Fibroblast of skin of right biceps (primary cell): ENCODE measurements at regions not wholly inside any gene's neighbourhood (a gene's known extent, or its start where the extent isn't known, plus 50 kb on each side); places are given as distances from the start of the nearest gene placed in this dataset.
"Not testable (repeated sequence)": the region's sequence is repeated elsewhere in the genome, so short reads cannot be mapped to it uniquely, and the experiment has no call there.

Source experiments
- DNase-seq: peaks from one replicate; pipeline ENCODE4 v3.0.0-alpha.2; 2013

DNA sequence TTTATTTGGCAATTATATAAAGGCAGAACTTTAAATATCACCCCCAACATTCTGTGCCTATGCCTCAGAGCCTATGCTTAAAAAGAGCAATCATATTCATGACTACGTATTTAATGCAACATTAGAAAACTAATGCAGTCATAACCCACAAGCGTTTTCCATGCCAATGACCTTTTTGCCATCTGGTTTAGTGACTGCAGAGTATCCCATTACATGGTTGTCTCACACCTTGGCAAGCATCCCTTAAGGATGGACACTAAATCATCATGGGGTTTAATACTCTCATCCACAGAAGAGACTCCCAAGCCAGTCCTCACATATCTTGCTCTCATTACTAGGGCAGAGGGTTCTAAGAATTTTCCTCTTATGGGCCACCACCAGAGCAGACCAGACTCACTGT lies 188.2 kb upstream of the PLGLB2 start:
- not testable (repeated sequence) for DNase-seq

DNA sequence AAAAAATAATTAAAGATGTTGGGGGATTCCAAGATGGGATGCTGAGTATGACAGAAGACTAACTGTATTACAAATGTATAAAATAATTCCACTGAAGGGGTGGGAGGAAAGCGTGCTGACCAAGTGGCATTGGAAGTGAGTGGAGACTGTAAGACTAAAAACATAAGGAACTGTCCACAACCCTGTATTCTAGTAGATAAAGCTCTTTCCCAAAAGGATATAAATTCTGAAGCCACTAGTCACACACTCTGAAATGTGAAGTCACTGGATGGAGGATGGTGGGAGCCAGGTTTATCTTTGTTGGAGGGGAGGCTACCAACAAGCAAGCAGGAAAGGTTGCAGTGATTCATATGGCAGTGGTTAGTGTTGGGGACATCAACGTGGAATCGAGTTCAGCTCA lies 182.8 kb upstream of the PLGLB2 start:
- DNase-seq = peak; percentile 52

DNA sequence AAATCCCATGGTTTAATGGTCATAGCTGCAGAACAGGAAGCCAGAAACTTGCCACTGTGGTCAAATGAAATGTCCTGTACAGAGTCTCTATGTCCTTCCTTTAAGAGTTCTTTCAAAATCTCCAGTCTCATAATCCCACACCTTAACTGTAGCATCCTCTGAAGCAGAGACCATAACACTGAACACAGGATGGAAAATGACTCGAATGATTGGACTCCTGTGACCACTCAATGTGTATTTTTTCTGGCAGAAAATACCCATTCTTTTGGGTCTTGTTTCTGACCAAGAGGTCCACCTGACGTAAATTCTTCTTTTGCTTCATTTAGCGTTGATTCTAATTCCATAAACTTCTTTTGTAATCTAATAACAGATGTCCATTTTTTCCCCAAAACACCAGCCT lies 181.4 kb upstream of the PLGLB2 start:
- DNase-seq = peak; percentile 38

DNA sequence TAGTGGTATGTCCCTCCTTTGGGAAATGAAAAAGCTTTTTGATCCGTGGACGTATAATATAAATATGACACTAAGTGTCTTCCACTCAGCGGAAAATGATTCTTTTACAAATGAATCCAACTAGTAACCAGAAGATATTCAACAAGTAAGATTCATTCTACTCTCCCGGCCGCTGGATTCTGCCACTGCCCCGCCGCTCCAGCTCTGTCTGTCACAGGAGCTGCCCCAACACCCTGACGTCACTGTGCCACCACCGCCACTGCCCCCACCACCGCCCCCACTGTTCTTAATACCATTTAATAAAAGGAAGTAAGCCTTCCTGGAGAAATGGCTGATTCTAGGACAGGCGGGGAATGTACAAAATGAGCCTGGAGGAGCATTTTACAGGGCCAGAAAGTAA lies 180.8 kb upstream of the PLGLB2 start:
- DNase-seq = not testable (repeated sequence)

DNA sequence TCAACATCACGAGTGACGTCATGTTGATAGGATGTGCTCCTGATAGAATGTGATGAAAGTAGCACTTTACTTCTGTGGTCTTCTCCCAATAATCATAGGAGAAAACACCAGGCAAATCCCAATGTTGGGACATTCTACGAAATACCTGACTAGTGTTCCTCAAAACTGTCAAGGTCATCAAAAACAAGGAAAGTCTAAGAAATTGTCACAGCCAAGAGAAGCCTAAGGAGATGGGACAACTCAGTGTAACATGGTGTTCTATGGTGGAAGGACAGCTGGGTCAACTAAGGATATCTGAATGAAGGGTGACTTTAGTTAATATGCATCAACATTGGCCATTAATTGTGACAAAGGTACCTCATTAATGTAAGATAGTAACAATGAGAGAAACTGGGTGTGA lies 180.0 kb upstream of the PLGLB2 start:
- DNase-seq = not testable (repeated sequence)

DNA sequence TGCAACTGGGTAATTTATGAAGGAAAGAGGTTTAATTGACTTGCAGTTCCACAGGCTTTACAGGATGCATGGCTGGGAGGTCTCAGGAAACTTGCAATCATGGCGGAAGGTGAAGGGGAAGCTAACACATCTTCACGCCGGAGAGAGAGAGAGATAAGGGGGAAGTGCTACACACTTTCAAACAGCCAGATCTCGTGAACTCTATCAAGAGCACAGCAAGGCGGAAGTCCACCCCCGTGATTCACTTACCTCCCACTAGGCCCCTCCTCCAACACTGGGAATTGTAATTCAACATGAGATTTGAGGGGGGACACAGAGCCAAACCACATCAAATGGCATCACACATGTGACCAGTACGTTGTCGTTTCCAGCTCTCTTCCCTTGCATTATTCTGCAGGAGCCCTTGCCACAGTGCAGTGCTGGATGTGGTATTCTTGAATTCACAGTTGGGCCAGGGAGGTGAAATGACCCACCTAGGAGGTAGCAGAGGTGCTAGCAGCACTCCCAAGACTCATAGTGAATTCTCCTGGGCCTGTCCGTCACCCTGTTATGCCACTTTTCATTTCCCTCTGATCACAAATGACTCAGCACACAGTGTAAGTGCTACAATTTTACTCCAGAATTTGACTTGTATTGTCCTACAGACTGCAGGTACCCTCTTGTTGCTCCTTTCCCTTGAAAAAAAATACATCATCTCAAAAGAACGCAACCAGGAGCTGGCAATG lies 179.2 kb upstream of the PLGLB2 start:
- not testable (repeated sequence) for DNase-seq

DNA sequence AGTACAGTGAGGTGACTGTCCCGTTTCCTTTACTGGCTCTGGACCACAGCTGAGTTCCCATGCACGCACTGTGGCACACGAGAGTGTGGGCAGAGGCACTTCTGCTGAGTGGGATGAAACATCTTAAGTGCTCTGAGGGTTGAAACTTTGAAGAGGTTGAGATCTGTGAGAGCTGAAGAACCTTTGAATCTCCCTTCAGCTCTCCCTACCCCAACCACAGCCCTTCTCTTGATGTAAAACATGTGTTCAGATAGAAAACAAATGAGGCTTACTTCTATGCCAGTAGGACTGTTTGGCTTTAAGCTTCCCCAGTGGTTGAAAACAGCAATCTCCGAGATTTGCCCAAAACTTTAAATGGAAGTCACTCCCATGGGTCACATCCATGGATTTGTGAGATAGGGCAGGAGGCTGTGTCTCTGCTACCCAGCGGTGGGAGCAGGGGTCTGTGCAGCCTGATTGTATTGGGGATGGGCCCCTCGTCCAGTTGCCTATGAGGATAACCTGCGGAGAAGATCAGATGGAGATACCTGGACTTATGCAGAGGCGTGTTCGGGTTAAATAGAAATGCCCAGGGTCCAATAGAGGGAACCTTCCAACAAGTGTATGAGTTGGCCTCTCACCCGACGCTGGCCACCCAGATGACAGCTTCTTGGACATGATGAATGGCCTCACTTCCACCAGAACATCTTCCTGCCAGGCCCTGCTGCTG lies 178.0 kb upstream of the PLGLB2 start:
- DNase-seq = not testable (repeated sequence)

DNA sequence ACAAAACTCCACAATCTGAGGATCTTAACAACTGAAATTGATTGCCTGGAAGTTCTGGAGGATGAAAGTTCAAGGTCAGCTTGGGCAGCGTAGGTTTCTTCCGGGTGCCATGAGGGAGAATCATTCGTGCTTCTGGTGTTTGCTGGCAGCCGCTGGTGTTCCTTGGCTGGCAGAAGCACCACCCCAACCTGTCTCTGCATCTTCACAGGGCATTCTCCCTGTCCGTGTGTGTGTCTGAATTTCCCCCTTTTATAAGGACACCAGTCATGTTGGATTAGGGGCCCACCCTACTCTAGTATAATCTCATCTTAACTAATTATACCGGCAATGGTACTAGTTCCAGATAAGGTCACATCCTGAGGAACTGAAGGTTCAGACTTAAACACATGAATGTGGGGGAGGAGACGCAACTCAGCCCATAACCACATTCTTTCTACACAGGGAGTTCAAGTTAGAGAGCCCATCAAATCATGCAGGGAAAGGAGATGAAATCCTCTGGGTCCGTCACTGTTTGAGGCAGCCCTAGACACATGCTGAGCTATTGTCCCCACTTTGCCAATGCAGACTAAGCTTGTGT lies 175.9 kb upstream of the PLGLB2 start:
- not testable (repeated sequence) for DNase-seq

DNA sequence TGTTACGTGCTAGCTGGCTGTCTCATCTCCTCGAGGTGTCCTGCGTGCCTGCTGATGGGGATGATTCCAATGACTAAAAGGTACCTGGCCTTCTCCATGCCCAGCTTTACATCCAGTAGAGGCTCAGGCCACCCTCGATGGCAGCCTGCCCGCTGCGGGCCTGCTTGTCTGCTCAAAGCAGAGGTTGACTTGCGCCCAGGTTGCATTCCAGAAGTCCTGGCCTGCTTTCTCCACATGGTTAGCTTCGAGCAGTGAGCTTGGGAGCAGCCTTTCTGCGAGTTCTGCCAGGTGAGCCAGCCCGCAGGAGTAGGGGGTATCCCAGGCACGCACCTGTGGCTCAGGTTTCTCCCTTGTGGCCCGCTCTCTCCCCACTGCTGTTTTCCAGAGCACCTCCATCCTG lies 175.0 kb upstream of the PLGLB2 start:
- not testable (repeated sequence) for DNase-seq

DNA sequence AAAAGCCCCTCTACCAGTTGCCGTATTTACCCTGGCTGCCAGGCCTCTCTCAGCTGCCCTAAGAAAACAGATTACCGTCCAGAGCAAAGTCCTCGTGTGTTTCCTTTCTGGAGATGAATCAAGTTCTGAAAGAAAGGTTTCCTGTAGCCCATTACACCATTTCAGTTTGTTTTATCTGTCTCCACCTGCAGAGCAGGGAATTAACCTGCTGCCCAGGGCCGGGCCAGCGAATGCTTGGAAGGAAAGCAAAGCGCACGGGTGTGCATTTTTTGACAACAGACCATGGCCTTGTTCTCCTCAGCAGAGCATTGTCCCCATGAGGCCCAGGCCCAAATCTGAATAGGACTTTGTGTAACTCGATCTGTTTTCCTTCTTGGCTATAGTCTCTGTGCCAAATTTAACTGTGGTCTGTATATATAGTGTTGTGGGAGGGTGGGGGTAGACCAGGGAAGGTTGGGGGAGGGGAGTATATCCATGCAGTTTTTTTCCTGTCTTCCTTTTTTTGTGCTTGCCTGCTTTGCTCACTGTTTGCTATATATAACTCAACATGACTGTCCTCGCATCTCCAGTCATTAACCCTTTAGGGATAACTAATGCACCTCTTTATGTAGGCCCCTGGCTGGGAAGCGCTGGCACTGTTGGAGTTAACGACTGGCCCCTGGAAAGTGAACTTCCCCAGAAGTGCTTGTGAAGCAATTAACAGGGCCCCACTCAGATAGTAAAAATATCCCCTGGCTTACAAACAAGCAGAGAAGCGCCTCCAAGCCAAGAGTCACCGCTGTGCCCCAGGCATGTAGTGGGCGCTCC lies 174.3 kb upstream of the PLGLB2 start:
- DNase-seq = not testable (repeated sequence)

DNA sequence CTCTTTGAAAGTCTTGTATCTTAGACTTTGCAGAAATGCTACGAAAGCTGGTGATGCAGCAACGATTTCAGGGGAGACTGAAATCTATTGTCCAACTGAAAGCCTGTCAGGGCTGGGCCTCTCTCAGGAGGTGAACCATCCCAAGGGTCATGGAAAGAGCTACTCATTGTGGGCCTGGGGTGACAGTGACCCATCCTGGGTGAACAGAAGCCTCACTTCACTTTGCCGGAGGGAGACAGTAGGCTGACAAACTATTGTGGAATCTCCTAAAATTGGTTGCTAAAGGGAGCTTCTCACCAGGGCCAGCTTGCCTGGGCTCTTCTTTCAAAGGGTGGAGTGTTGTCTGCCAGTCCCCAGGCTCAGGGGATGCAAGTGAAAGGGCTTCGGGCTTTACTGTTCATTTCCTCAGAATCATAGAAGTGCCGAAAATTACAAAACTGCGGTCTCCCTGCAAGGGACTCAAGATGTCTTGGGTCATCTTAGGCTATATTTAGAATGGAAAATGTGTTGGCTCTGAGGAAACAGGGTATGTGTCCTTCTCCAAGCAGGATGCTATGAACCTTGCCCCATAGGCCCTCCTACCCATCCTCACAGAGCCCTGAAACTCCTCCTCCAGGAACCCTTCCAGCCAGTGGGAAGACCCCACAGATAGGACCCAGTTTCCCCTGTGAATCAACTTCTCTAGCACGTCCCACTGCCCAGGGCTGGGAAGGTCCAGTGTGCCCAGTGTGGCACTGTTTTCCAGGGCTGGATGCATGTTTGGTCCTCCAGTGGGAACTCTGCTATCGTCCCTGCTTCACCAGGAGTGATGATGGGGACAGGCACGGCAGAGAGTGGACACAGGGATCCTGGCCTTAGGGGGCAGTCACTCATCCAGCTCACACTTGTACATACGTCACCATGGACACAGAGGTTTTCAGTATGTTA lies 173.4 kb upstream of the PLGLB2 start:
- not testable (repeated sequence) for DNase-seq

DNA sequence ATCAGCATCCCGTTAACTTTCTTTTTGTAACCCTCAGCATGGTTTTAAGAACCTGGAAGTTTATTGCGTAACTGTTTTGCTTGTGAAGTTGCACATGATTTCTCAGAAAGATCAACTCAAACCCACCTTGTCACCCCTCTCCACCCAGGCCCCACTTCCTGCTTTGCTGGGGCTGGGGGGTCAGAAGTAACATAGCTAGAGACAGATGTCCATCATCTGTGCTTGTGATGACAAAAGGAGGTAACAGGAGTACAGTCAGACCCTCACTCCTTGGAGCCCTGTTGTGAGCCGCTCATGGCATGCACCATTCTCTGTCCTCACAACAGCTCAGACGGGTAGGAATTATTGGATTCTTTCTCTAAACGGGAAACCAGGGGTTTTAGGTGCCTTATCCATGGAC lies 172.7 kb upstream of the PLGLB2 start:
- not testable (repeated sequence) for DNase-seq

DNA sequence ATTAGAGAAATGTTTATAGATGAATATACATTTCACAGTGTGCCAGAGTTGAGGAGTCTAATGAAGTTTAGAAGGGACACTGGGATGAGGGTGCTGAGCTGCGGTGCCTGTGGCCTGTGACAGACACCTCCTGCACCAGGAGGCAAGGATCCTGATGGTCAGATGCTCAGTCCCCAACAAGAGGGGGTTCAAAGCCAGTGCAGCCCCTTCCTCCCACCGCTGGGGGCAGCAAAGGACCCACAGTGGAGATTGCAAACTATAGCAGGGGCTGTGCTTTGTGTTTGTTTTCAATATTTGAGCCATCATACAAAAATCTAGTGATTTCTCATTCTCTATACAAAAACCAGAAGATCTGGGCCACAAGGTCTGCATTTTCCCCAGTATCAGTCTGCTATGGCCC lies 170.5 kb upstream of the PLGLB2 start:
- not testable (repeated sequence) for DNase-seq

DNA sequence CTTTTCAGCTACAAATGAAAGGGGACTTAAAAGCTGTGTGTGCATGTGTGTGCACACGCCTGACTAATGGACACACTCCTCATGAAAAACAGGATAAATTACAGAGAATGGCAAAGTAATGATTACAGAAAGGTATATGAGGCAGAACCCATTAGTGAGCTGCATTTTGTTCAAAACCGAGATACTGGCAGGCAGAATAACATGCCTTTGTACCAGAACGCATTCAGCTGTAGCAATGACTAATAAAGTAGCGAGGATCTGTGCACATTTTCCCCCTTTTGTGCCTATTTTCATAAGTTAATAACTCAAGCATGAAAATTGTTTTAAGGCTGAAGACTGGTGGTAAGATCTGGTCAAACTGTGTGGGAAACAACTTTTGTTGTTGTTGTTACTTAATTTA lies 165.7 kb upstream of the PLGLB2 start:
- not testable (repeated sequence) for DNase-seq

DNA sequence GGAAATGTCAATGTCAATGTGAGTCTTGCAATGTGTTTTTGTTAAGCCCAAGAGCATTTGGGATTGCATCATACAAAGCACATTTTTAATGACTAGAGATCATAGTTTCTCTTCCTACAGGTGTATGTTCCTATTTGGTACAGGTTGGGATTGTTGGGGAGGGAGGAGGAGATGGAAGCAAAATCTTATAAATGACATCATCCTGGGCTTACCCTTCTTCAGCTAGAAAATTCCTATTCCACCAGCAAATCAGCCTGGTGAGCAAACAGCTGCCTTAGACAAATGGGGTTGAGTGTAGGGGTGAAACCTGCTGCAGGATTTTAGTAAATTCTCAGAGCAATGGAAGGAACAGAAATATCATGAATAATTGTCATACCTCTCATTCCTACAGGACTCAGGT lies 165.3 kb upstream of the PLGLB2 start:
- DNase-seq = peak; percentile 36

DNA sequence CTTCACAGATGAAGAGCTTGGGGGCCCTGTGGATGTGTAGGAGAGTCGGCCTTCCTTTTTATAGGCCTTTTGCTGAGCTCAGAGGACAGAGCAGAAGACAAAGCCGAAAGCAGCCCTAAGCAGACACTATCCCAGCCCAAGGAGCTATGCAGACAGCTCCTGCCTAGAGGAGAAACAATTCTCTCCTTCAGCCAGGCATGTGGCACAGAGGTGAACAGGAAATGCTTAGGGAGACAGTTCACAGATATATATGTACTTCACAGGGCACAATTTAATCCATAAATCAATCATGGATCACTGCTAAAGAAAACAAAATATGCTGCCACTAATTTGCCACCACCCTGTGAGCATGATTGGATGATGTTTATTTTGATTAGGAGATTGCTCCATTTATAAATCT lies 164.5 kb upstream of the PLGLB2 start:
- not testable (repeated sequence) for DNase-seq

DNA sequence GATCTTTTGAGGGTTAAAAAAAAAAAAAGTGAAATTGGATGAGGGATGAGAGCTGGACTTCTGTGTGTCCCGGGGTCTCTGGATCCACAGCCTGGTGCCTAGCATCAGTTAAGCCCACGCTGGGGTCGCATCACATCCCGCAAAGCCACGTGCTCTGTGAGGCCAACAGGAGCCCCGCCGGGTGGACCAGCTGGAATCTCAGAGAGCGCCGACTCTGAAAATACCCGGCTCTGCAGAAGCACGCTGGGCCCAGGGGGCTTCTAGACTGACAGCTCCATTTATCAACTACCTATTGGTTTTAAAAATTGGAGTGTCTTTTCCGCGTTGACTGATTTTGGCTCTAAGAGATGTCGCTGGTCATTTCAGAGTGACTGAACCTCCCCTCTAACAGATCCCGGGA lies 164.1 kb upstream of the PLGLB2 start:
- not testable (repeated sequence) for DNase-seq

DNA sequence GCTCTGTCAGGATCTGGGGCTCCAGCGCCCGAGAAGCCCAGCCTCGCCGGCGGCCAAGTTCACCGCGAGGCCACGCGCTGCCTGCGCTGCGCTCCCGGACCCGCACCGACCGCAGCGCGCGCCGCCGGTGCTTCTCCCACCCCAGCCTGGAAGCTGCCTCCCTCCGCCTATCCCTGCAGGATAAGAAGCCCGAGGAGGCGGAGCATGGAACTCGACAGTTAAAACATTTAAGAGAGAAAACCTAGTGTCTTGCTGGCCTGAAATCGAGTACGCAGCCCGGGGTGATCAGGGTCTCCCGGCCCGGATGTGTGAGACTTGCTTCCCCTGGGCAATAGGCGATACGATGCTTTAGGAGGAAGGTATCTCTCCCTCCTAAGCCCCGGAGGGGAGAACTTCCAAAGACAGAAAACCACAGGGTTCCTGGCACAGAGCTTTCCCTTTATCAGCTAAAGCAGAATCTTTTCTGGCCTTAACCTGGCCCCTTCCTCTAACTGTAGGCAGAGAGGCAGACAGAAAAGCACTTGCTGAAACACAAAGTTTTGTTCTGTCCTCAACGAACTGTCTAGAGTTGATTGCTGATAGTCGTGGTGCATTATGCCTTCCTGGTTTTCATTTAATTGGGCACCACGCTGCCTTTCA lies 163.5 kb upstream of the PLGLB2 start:
- DNase-seq = peak; percentile 39

DNA sequence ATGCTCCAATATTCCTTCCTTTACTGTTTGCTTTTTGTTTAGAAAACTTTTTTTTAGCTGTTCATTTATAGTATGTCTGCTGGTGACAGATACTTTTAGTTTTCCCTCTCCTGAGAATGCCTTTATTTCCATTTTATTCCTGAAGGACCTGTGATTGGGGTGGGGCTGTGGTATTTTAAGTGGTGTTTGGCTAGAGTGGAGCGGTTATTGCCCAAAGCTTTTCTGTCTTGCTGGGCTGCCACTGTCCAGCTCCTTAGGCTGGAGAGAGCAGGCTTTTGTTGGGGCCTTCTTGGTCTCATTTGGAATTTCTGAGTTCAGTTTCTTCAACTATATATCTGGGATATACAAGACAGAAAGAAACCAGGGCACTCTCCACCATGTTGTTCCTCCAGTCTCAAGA lies 160.0 kb upstream of the PLGLB2 start:
- DNase-seq = not testable (repeated sequence)

DNA sequence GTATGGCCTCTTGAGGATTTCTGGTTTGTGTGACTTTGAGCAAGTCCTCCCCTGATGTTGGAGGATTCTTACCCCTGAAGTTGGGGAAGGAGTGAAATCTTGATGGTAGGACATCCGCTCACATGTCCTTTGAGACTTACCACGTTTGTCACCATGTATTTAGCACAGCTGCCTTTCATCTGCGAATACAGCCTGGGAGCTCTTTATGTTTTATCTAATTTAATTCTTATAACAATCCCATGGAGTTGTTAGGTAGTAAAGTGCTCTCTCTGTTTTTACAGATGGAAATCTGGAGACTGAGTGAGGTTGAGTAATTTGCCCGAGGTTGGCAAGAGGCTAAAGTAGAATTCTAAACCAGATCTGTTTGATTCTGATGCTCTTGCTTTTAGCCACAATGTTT lies 154.9 kb upstream of the PLGLB2 start:
- DNase-seq = not testable (repeated sequence)

DNA sequence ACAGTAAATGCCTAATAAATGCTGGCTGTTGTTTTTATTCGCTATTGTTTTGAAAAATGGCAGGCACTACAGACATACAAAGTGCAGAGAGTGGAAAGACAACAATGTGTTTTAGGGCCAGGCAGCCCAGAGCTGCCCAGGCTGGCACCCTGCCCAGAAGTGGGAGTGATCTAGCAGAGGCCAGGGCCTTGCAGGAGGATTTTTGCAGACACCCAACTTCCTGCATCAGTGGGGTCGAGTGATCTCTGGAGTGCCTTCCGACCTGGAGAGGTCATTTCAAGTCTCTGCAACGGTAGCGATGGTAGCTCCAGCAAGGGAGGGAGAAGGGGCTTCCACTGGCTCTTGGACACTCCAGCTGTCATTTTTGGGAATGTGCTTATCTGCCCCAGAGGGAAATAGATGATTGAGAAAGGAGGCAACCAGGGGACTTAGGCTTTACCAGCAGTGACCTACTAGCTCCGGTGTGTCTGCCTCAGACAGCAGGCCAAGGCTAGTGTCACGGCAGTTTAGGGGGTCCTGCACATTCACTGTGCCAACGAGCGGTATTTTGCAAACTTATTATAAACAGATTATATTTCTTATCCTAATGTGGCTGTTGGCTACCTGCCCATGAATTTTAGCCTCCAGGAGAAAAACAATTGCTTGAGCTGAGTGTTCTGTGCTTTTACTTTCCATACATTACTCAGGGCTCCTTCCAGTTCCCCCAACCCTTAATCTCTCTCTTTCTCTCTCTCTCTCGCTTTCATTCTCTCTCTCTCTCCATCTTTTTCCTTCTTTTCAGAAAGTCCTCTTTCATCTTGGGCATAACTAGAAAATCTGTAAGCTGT lies 153.9 kb upstream of the PLGLB2 start:
- peak; percentile 41 for DNase-seq
